ENCODE measurements at regions not wholly inside any gene's neighbourhood (a gene's known extent, or its start where the extent isn't known, plus 50 kb on each side); places are given as distances from the start of the nearest gene placed in this dataset.
"Not testable (repeated sequence)": the region's sequence is repeated elsewhere in the genome, so short reads cannot be mapped to it uniquely, and the experiment has no call there.

- not testable (repeated sequence) for FAIRE-seq; DNase-seq (ENCODE audit: low spot score in 2 of 2)
Measured at GRCh38 chr7:73186589-73187309, 100.9 kb upstream of the SPDYE9 start.

- not testable (repeated sequence) for DNase-seq (ENCODE audit: low spot score in 2 of 2)
- peak; percentile 10 for FAIRE-seq
Measured at GRCh38 chr7:73176813-73177212, 91.0 kb upstream of the SPDYE9 start.

- not testable (repeated sequence) for DNase-seq (ENCODE audit: low spot score in 2 of 2); FAIRE-seq
Measured at GRCh38 chr7:73175322-73175721, 89.5 kb upstream of the SPDYE9 start.

- not testable (repeated sequence) for FAIRE-seq; DNase-seq (ENCODE audit: low spot score in 2 of 2)
Measured at GRCh38 chr7:73170902-73171301, 85.1 kb upstream of the SPDYE9 start.

GRCh38 chr7:73170415-73170814, 84.6 kb upstream of the SPDYE9 start:
- DNase-seq (ENCODE audit: low spot score in 2 of 2); FAIRE-seq: not testable (repeated sequence)

- DNase-seq (ENCODE audit: low spot score in 2 of 2); FAIRE-seq: not testable (repeated sequence)
Measured at GRCh38 chr7:73166152-73166551, 80.3 kb upstream of the SPDYE9 start.

- not testable (repeated sequence) for FAIRE-seq; DNase-seq (ENCODE audit: low spot score in 2 of 2)
Measured at GRCh38 chr7:73162680-73163079, 76.8 kb upstream of the SPDYE9 start.

GRCh38 chr7:73161727-73162126, 75.9 kb upstream of the SPDYE9 start:
- not testable (repeated sequence) for FAIRE-seq; DNase-seq (ENCODE audit: low spot score in 2 of 2)

GRCh38 chr7:73157169-73157661, 71.4 kb upstream of the SPDYE9 start:
- FAIRE-seq; DNase-seq (ENCODE audit: low spot score in 2 of 2): not testable (repeated sequence)

- DNase-seq (ENCODE audit: low spot score in 2 of 2); FAIRE-seq: not testable (repeated sequence)
Measured at GRCh38 chr7:73156510-73157168, 70.8 kb upstream of the SPDYE9 start.

GRCh38 chr7:73154586-73155038, 68.8 kb upstream of the SPDYE9 start:
- not testable (repeated sequence) for DNase-seq (ENCODE audit: low spot score in 2 of 2); FAIRE-seq

- DNase-seq (ENCODE audit: low spot score in 2 of 2); FAIRE-seq: not testable (repeated sequence)
Measured at GRCh38 chr7:73153921-73154585, 68.2 kb upstream of the SPDYE9 start.

- not testable (repeated sequence) for FAIRE-seq; DNase-seq (ENCODE audit: low spot score in 2 of 2)
Measured at GRCh38 chr7:73148570-73148969, 62.7 kb upstream of the SPDYE9 start.

- DNase-seq (ENCODE audit: low spot score in 2 of 2); FAIRE-seq: not testable (repeated sequence)
Measured at GRCh38 chr7:73147681-73148080, 61.8 kb upstream of the SPDYE9 start.

GRCh38 chr7:73143993-73144392, 58.2 kb upstream of the SPDYE9 start:
- not testable (repeated sequence) for DNase-seq (ENCODE audit: low spot score in 2 of 2); FAIRE-seq

- DNase-seq (ENCODE audit: low spot score in 2 of 2); FAIRE-seq: not testable (repeated sequence)
Measured at GRCh38 chr7:73137922-73138321, 52.1 kb upstream of the SPDYE9 start.
